BJ (cell line): ENCODE measurements at regions not wholly inside any gene's neighbourhood (a gene's known extent, or its start where the extent isn't known, plus 50 kb on each side); places are given as distances from the start of the nearest gene placed in this dataset.

Experiments
- CTCF ChIA-PET: fragments of 350-600 bp; formaldehyde crosslinking; extraction: SDS; loops from one replicate; lab custom pipeline; 2021; ENCODE audit warnings: antibody characterized with exemption, inconsistent platforms; lab: Yijun Ruan, JAX
- POLR2A ChIA-PET: fragments of 300-600 bp; sonication (Branson Sonifier 250); formaldehyde crosslinking; extraction: SDS; loops from one replicate; lab custom pipeline; 2021; ENCODE audit warnings: antibody characterized with exemption; lab: Charles Lee
- DNase-seq: peaks from one replicate; pipeline ENCODE4 v3.0.0-alpha.2; 2011; ENCODE audit warnings: low read depth
- H3K27me3 ChIP-seq: 2 replicates; pipeline ENCODE4 v1.6.0; 2011; ENCODE audit warnings: low read length; ENCODE audit not compliant: control insufficient read depth, insufficient read depth
- H3K36me3 ChIP-seq: 2 replicates; pipeline ENCODE4 v1.5.1; 2011; ENCODE audit warnings: low read length; ENCODE audit not compliant: control insufficient read depth, insufficient read depth
- H3K4me3 ChIP-seq: 2 replicates; pipeline ENCODE4 v1.5.1; 2011; ENCODE audit warnings: low read depth, mild to moderate bottlenecking, control low read depth, low read length
- TF ChIP-seq, protein P1 (sequence below): IDR thresholded peaks from 2 replicates; pipeline ENCODE4 v1.5.1; 2011; ENCODE audit warnings: low read depth, mild to moderate bottlenecking, control low read depth, inconsistent platforms, low read length, moderate library complexity; ENCODE audit not compliant: insufficient read depth

DNA sequence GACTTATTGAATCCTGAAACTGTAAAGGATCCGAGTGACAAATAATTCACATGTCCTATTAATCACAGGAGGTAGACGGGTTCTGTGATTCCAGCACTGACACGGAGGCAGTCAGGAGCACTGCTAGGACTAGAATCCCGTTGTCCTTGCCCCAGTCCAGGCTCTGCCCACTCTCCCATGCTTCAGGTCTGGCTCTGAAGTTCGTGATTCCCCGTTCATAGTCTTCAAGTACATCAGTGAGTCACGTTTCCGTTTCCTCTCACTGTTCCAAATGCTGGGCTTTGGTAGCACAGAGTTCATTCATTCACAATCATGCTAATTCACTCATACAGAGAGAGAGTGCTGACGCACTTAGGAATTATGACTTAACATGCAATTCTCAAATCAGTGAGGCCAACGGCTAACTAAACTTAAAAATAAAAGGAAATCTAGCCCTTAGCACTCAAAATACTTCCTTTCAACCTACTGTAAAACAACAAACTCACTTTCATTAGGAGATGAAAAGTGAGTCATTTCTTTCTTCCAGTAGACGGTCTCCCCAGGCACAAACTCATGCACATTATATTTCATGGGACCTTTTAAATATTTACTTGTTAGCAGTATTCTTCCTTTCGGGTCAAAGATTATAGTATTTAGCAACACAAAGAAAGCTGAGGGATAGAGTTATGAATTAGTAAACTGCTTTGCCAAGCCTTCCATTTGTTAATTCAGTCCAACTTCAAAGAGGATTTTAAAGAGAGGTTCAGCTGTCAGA, 94.0 kb upstream of the NHSL1 start:
- TF ChIP-seq, protein P1, sequence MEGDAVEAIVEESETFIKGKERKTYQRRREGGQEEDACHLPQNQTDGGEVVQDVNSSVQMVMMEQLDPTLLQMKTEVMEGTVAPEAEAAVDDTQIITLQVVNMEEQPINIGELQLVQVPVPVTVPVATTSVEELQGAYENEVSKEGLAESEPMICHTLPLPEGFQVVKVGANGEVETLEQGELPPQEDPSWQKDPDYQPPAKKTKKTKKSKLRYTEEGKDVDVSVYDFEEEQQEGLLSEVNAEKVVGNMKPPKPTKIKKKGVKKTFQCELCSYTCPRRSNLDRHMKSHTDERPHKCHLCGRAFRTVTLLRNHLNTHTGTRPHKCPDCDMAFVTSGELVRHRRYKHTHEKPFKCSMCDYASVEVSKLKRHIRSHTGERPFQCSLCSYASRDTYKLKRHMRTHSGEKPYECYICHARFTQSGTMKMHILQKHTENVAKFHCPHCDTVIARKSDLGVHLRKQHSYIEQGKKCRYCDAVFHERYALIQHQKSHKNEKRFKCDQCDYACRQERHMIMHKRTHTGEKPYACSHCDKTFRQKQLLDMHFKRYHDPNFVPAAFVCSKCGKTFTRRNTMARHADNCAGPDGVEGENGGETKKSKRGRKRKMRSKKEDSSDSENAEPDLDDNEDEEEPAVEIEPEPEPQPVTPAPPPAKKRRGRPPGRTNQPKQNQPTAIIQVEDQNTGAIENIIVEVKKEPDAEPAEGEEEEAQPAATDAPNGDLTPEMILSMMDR, result no peak
- ChIA-PET POLR2A (no interaction called here), CTCF (interaction anchor here (0.7 to 5.2 kb wide), 9 partner anchors 17 to 737 kb away, joined by 3 to 99 read pairs (median 3); no protein-coding TSS in a partner anchor)
- no peaks in the 10 kb centered on the region for H3K36me3 ChIP-seq
- H3K4me3 ChIP-seq, result peak overlapping the region; percentile 14
- peak; percentile 93 for DNase-seq
- no peaks in the 10 kb centered on the region for H3K27me3 ChIP-seq

DNA sequence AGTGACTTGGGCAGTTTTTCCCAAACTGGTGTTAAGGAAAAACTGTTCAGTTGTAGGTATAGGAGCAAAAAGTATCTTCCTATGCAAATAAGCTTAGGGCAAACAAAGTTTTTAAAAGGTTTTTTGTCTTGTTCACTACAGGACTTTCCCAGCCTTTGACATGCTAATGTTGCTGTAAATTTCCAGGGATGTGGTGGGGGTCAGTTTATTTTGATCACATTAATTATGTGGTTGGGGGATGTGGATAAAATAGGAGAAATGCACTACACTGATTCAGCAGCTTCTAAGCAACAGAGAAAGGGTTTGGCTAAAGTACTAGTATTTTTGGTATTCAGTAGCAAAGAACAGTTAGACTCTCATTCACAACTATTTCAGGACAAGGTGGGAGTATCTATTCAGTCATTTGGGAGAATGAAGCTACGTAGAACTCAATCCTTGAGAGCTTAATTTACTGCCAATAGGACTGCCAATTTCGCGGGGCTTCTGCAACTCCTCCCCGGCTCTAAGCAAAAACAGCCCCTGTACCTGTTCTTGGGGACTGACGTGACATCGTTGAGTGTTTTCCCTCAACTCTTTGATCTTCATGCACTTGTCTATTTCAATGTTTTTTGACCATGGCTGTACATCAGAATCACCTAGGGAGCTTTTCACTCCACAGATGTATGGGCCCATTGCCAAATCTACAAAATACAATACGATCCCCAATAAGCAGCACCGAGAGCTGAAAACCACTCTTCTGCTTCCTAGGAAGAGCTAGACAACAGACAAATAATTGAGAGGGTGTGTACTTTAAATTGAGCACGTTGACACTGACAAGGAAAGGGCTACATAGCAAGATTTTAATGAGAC, 94.8 kb upstream of the NHSL1 start:
- H3K27me3 ChIP-seq, result no peaks in the 10 kb centered on the region
- TF ChIP-seq, protein P1, result no peak
- no peak for DNase-seq
- ChIA-PET POLR2A (no interaction called here), CTCF (interaction anchor here (0.7 to 2.3 kb wide), 9 partner anchors 16 to 478 kb away, joined by 3 to 5 read pairs (median 3); no protein-coding TSS in a partner anchor)
- H3K36me3 ChIP-seq, result no peaks in the 10 kb centered on the region; the same call in 1 of the 2 replicates
- no peak overlapping the region for H3K4me3 ChIP-seq

DNA sequence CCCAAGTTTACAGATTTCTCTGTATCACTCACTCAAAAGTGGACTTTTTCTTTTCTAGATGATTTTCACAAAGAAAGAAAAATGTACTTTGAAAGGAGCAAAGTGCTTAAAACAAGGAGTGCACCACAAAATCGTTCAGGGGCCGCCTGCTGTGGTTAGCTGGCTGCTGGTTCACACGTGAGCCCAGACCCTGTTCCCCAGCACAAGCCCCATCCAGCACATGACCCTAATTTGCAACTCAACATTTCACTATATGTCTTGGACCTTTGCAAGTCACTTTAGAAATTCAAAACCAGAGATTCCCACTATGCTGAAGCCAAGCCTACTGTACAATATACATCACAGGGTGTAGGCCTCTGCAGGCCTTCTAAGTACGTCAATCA, 95.5 kb upstream of the NHSL1 start:
- no peak for DNase-seq
- Histone ChIP-seq H3K4me3 (no peak overlapping the region), H3K36me3 (no peaks in the 10 kb centered on the region; the same call in 1 of the 2 replicates), H3K27me3 (no peaks in the 10 kb centered on the region)
- ChIA-PET POLR2A (no interaction called here), CTCF (interaction anchor here (0.9 to 2.3 kb wide), 5 partner anchors 58 to 479 kb away, joined by 3 to 5 read pairs (median 3); no protein-coding TSS in a partner anchor)
- TF ChIP-seq, protein P1, result no peak

DNA sequence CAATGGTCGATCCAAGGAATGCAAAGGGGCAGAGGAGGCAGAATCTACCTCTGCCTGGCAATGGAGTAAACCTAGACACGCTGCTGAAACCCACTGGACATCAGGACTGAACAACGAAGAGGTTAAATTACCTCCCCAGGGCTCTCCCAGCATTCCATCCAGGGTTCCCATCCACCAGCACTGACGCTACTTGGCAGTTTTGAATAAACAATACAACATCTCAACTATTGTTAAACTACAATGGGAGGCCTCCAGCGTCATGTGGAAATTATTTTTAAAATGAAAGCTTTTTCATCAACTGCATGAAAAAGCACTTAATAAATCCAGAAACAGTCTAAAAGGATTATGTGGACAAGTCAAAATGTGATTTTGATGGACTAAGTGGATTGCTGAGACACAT, 96.8 kb upstream of the NHSL1 start:
- Histone ChIP-seq H3K27me3 (no peaks in the 10 kb centered on the region), H3K4me3 (no peak overlapping the region), H3K36me3 (no peaks in the 10 kb centered on the region; the same call in 1 of the 2 replicates)
- POLR2A ChIA-PET, result no interaction called here
- DNase-seq, result no peak
- TF ChIP-seq, protein P1, result no peak
- CTCF ChIA-PET, result interaction anchor here (0.9 to 2.3 kb wide), 2 partner anchors 96 to 170 kb away, joined by 3 to 5 read pairs; no protein-coding TSS in a partner anchor

DNA sequence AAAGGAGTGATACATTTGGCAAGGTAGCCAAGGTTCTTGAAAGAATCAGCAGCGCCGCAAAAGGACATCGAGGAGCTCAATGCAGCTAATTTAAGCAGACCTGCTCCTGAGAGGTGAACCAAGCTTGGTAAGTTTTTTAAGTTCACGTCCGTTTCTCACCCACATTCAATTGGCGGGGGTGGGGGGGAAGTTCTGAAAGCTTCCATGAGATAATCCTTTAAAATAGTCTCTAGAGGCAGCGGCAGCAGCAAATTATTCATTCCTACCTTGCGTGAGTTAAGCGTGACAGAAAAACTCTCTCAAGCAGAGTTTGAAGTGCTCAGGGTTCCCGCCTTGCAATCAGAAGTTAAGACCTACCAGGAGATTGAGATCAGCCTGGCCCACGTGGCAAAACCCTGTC, 97.3 kb upstream of the NHSL1 start:
- no peak overlapping the region for H3K4me3 ChIP-seq
- no peaks in the 10 kb centered on the region; the same call in 1 of the 2 replicates for H3K36me3 ChIP-seq
- DNase-seq, result no peak
- no peaks in the 10 kb centered on the region for H3K27me3 ChIP-seq
- ChIA-PET CTCF (interaction anchor here (0.9 to 2.3 kb wide), 2 partner anchors 96 to 169 kb away, joined by 3 to 5 read pairs; no protein-coding TSS in a partner anchor), POLR2A (no interaction called here)
- TF ChIP-seq, protein P1, result no peak
